ENCODE measurements at regions not wholly inside any gene's neighbourhood (a gene's known extent, or its start where the extent isn't known, plus 50 kb on each side); places are given as distances from the start of the nearest gene placed in this dataset.

- TF ChIP-seq MXI1 (conservative IDR thresholded peaks at IDR 0.05; ENCODE audit: poor library complexity, severe bottlenecking) (no peak), EZH2 (IDR thresholded peaks at IDR 0.05; ENCODE audit: borderline replicate concordance, insufficient read depth, low read length, poor library complexity, severe bottlenecking) (no peak), TAF1 (IDR thresholded peaks at IDR 0.05; ENCODE audit: low read depth) (no peak), EP300 (conservative IDR thresholded peaks at IDR 0.05; ENCODE audit: poor library complexity, severe bottlenecking) (no peak), SMC3 (conservative IDR thresholded peaks at IDR 0.05; ENCODE audit: poor library complexity) (no peak), POLR2AphosphoS5 (IDR thresholded peaks at IDR 0.05) (no peak), RAD21 (conservative IDR thresholded peaks at IDR 0.05) (no peak)
- TF ChIP-seq, protein P1, sequence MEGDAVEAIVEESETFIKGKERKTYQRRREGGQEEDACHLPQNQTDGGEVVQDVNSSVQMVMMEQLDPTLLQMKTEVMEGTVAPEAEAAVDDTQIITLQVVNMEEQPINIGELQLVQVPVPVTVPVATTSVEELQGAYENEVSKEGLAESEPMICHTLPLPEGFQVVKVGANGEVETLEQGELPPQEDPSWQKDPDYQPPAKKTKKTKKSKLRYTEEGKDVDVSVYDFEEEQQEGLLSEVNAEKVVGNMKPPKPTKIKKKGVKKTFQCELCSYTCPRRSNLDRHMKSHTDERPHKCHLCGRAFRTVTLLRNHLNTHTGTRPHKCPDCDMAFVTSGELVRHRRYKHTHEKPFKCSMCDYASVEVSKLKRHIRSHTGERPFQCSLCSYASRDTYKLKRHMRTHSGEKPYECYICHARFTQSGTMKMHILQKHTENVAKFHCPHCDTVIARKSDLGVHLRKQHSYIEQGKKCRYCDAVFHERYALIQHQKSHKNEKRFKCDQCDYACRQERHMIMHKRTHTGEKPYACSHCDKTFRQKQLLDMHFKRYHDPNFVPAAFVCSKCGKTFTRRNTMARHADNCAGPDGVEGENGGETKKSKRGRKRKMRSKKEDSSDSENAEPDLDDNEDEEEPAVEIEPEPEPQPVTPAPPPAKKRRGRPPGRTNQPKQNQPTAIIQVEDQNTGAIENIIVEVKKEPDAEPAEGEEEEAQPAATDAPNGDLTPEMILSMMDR (IDR thresholded peaks at IDR 0.05; ENCODE audit: poor library complexity, severe bottlenecking), result no peak
- TF ChIP-seq, protein P2, sequence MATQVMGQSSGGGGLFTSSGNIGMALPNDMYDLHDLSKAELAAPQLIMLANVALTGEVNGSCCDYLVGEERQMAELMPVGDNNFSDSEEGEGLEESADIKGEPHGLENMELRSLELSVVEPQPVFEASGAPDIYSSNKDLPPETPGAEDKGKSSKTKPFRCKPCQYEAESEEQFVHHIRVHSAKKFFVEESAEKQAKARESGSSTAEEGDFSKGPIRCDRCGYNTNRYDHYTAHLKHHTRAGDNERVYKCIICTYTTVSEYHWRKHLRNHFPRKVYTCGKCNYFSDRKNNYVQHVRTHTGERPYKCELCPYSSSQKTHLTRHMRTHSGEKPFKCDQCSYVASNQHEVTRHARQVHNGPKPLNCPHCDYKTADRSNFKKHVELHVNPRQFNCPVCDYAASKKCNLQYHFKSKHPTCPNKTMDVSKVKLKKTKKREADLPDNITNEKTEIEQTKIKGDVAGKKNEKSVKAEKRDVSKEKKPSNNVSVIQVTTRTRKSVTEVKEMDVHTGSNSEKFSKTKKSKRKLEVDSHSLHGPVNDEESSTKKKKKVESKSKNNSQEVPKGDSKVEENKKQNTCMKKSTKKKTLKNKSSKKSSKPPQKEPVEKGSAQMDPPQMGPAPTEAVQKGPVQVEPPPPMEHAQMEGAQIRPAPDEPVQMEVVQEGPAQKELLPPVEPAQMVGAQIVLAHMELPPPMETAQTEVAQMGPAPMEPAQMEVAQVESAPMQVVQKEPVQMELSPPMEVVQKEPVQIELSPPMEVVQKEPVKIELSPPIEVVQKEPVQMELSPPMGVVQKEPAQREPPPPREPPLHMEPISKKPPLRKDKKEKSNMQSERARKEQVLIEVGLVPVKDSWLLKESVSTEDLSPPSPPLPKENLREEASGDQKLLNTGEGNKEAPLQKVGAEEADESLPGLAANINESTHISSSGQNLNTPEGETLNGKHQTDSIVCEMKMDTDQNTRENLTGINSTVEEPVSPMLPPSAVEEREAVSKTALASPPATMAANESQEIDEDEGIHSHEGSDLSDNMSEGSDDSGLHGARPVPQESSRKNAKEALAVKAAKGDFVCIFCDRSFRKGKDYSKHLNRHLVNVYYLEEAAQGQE (IDR thresholded peaks at IDR 0.05; ENCODE audit: borderline replicate concordance), result no peak
- no peaks in the 10 kb centered on the region for H3K79me2 ChIP-seq (replicated peaks; ENCODE audit: insufficient read depth, low read length)
Observed at GRCh38 chr1:188489336-188490112, 1660.8 kb downstream of the PLA2G4A start.

GRCh38 chr1:188496506-188496905 lies 1667.8 kb downstream of the PLA2G4A start:
- H3K9me2 ChIP-seq (ENCODE audit: insufficient read depth, low read length), result no peaks in the 10 kb centered on the region
- no peak overlapping the region for H3K4me2 ChIP-seq (ENCODE audit: low read length)
- H3K4me3 ChIP-seq (ENCODE audit: low read length), result no peak overlapping the region
- no peak for TF ChIP-seq SMC3 (conservative IDR thresholded peaks at IDR 0.05; ENCODE audit: poor library complexity)
- TF ChIP-seq EZH2 (IDR thresholded peaks at IDR 0.05; ENCODE audit: borderline replicate concordance, insufficient read depth, low read length, poor library complexity, severe bottlenecking), result no peak
- no peak for TF ChIP-seq POLR2AphosphoS5 (IDR thresholded peaks at IDR 0.05)
- TF ChIP-seq, protein P1 (IDR thresholded peaks at IDR 0.05; ENCODE audit: poor library complexity, severe bottlenecking), result no peak
- TF ChIP-seq, protein P2 (IDR thresholded peaks at IDR 0.05; ENCODE audit: borderline replicate concordance), result no peak
- no peaks in the 10 kb centered on the region for H3F3A ChIP-seq (ENCODE audit: insufficient read depth, low read length, poor library complexity, severe bottlenecking)
- H3K9ac ChIP-seq (ENCODE audit: low read length), result no peak overlapping the region
- no peaks in the 10 kb centered on the region for H3K36me3 ChIP-seq (ENCODE audit: insufficient read depth, low read length)
- no peaks in the 10 kb centered on the region for H3K79me2 ChIP-seq (replicated peaks; ENCODE audit: insufficient read depth, low read length)
- H3K9me3 ChIP-seq (ENCODE audit: low read length), result peaks cover 4% of the 10 kb centered on the region
- H4K20me1 ChIP-seq (ENCODE audit: insufficient read depth), result no peaks in the 10 kb centered on the region
- no peak overlapping the region for H2AFZ ChIP-seq (ENCODE audit: low read depth, low read length)
- H3K27ac ChIP-seq (ENCODE audit: low read length), result no peak overlapping the region
- H3K27me3 ChIP-seq (ENCODE audit: insufficient read depth, low read depth, low read length), result no peaks in the 10 kb centered on the region

More at GRCh38 chr1:188489336-188490112, 1660.8 kb downstream of the PLA2G4A start:
- H3F3A ChIP-seq (ENCODE audit: insufficient read depth, low read length, poor library complexity, severe bottlenecking), result no peaks in the 10 kb centered on the region
- no peaks in the 10 kb centered on the region for H3K9me2 ChIP-seq (ENCODE audit: insufficient read depth, low read length)
- no peak overlapping the region for H3K9ac ChIP-seq (ENCODE audit: low read length)
- H3K9me3 ChIP-seq (ENCODE audit: low read length), result no peaks in the 10 kb centered on the region
- no peak overlapping the region for H3K4me2 ChIP-seq (ENCODE audit: low read length)
- no peaks in the 10 kb centered on the region for H4K20me1 ChIP-seq (ENCODE audit: insufficient read depth)
- no peak overlapping the region for H3K27ac ChIP-seq (ENCODE audit: low read length)
- H3K27me3 ChIP-seq (ENCODE audit: insufficient read depth, low read depth, low read length), result no peaks in the 10 kb centered on the region
- H3K36me3 ChIP-seq (ENCODE audit: insufficient read depth, low read length), result no peaks in the 10 kb centered on the region
- no peak overlapping the region for H2AFZ ChIP-seq (ENCODE audit: low read depth, low read length)
- H3K4me3 ChIP-seq (ENCODE audit: low read length), result no peak overlapping the region
